ENCODE measurements at regions not wholly inside any gene's neighbourhood (a gene's known extent, or its start where the extent isn't known, plus 50 kb on each side); places are given as distances from the start of the nearest gene placed in this dataset.

DNA sequence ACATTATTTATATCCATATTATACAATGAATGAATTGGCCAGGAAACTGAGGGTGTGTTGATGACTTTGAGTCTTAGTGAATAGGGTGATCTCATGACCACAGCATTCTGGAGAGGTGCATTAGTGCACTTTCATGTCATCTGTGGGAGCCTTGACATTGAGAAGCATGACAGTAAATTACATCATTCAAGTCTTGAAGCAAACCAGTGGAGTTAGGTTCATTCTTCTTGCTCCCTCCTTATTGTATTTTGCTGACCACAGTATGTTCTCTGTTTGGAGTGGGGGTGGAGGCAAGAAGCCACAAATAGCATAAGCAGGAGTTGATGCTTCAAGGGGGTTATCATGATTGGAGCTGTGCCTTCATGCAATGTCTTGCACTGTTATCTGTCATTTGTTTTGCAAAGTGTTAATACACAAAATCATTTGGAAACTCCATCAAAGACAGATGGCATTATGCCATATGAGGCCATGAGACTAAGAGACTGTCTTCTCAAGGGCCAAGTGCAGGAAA, 680.2 kb downstream of the NYAP2 start:
- DNase-seq (ENCODE audit: low read depth), result no peak

DNA sequence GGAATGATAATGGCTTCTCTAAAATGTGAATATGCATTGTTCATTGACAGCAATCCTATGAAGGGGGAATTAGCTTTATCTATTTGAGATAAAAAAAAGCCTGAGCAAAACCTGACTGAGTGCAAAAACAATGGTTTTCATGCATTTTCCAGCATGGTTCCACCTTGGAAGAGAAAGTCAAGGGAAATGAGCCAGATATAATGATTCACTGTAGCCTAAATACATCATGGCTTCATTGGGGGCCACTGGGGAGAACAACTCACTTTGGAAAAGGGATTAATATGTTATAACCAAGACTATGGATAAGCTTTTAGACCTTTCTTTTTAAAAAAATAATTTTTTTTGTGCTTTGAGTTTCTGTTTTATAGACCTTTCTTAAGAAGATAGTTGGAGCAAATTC, 679.7 kb downstream of the NYAP2 start:
- no peak for DNase-seq (ENCODE audit: low read depth)

DNA sequence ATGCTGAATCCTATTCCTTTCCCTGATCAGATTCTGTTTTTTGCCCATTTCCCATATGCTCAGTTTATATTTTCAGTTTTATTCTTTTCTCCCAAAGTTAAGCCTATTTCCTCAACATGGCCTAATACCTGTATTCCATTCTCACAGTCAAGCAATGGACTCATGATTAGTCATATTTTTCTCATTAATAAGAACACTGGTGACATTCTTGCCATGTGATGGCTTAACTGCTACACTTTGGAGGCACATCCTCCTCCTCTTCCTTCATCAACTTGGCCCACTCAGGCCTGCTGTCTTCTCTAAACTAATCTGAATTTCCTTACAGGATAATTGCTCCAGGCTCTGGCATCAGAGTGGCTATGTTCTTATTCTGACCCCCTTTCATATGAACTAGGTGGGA, 679.2 kb downstream of the NYAP2 start:
- no peak for DNase-seq (ENCODE audit: low read depth)

DNA sequence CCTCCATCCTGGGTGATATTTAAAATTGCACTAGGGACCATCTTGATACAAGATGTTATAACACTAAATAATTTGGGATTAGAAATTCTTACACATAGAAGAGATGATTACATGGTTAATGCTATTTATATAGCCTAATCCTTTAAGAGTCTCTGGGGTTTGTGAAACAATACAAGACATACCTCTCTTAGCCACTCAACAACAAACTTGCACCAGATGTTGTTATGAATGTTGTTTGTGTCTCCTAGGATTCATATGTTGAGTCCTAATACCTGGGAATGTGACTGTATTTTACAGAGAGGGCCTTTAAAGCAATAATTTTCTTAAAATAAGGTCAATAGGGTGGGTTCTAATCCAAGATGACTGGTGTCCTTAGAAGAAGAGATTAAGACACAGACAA, 678.3 kb downstream of the NYAP2 start:
- no peak for DNase-seq (ENCODE audit: low read depth)

DNA sequence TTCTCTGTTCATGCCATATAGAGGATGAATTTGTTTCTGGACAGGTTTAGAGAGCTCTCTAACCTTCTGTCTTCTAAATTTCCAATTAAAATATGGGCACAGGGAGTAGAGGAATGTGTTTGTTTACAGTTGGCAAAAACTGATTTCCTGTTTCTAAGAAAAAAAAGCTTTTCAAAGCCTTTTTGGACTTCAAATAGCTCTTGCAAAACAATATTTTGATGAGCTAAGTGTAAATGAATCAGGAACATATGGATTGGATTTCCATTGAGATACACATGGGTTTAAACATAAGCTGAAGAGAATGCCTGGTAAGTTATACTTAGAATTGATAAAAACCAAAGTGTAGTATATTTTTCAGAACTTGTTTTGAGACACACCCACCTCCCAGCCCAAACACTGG, 677.5 kb downstream of the NYAP2 start:
- DNase-seq (ENCODE audit: low read depth), result no peak

DNA sequence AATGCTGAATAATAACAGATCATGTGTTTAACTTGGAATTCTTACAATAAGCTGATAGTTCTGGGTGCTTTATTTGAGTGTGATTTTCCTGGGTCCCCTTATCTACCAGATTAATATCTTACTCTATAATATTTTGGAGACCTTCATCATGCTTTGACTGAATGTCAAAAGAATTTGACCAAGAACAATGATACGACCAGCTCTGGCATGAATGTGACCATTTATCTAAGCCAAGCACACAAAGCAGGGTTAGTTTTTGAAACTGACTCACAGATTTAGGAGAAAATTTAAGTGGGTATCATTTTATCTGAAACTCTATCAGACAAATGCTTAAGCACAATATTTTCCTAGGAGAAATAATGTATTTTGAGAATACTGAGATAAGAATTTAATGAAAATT, 677.0 kb downstream of the NYAP2 start:
- DNase-seq (ENCODE audit: low read depth), result no peak

DNA sequence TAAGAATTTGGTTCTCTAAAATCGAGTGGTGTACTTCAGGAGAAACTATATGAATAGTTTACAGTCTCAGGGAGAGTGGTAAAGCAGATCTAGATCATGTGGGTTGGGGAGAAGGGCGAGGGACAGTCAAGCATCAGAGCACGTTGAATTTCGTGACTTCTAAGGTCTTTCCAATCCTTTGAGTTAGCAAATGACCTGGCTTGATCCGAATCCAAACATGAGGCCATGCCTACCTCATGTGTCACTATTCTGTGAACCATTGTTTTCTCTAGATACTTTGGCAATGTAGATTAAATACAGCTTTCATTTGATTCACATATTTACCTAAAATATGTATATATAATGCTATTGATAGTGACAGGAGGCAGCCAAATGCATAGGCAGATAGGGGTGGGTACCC, 674.9 kb downstream of the NYAP2 start:
- DNase-seq (ENCODE audit: low read depth), result no peak

DNA sequence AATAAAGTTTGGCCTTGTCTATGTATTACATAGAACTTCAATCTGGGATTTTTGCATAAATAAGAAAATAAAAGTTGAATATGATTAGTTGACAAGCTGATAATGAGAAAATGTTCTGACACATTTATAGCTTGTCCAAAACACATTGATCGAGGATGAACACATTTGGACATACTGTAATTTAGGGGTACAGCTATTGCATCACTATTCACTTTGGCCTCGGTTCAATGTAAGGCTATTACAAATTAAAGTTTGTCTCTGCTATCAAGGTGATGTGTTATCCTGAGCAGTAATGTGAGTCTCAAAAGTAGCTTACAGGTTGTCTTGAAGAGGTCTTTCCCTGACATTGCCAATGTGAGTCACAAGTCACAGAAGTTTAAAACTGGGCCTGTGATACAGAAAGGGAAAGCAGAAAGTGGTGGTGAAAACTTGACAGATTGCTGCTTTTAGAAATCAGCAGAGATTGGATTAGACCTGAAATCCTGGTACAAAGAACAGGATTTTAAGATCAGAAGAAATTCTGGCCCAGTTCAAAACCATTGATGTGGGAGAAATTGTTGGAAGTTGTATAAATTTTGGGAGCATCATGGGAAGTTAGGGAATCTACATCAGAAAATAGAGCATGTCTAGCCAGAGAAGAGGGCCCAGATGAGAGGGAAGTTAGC, 674.1 kb downstream of the NYAP2 start:
- DNase-seq (ENCODE audit: low read depth), result no peak

DNA sequence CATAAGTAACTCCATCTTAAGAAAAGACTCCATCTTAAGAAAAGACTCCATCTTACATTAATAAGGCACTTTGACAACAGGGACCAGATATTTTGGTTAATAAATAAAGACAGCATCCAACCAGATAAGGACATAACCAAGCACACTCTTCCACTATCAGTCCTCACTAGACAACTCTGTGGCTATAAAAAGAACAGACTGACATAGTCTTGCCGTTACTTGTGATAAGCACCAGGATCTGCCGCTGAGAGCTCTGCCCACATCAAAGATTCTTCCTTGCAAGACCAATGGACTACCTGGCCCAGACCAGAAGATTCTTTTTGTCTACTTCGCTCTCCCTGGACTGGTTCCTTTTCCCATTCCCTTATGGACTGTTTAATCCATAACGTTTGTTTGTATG, 667.4 kb downstream of the NYAP2 start:
- no peak for DNase-seq (ENCODE audit: low read depth)

DNA sequence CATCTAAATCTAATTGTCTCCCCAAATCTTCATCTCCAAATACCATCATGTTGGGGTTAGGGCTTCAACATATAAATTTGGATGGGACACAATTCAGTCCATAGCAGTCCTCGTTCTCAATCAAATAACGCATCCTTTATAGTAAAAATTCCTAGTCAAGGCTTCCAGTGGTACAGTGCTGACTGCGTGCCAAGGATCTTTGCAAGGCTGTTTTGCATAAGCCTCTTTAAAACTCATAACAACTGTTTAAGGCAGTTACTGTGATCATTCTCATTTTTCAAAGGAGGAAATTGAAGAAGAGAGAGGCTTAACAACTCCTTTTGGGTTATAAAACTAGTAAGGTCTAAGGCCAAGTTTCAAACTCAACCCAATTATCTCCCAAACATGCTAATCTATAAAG, 666.9 kb downstream of the NYAP2 start:
- DNase-seq (ENCODE audit: low read depth), result no peak

DNA sequence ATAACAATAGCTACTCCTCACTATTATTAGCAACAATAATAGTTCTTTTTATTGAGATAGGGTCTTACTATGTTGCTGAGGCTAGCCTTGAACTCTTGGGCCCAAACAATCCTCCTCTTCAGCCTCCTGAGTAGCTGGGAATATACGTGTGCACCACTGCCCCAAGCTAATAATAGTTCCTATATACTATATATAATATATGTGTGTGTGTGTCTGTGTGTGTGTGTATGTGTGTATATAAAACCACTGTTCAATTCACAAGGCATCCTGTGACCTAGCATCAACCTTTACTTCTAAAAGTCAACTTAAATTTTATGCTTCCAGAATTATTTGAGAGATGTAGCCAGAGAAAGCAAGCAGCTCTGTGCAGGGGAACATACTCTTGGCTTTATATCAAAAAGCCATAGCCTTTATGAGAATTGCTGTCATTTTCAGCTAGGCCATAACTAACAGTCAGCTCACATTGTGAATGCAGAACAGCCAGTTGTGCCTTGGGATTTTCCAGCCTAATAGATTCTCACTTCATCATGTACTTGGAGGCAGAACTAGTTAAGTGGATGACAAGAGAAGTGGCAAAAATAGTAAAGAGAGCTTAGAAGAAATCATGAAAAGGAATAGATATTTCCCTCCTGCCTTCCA, 665.5 kb downstream of the NYAP2 start:
- no peak for DNase-seq (ENCODE audit: low read depth)

DNA sequence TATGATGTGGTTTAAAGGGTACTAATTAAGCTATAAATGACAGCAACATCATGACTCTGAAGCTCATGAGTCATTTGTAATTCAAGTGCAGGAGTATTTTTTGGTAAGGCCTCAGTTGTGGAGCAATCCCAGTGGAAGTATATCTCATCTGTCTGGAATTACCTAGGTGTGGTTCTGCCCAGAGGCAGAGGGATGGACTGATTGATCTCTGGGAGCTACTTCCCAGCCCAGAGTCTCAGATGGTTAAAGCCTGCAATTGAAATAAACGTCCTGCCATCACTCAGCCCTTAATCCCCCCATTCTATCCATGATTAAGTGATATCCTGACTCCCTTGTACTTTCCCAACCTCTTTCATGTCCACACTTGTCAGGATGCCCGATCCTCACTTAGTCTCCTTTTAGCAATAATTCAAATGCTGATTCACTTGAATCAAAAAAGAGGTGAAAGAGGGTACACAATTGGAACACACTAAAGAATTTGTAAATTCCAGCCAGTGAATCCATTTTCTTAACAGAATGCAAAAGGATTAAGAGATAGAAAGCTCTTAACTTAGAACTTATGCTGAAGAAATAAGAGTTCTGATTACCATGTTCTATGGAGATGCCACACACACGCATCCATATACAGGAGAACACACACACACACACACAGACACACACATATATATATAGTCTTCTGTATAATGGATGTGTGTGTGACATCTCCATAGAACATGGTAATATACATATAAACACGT, 664.4 kb downstream of the NYAP2 start:
- no peak for DNase-seq (ENCODE audit: low read depth)

DNA sequence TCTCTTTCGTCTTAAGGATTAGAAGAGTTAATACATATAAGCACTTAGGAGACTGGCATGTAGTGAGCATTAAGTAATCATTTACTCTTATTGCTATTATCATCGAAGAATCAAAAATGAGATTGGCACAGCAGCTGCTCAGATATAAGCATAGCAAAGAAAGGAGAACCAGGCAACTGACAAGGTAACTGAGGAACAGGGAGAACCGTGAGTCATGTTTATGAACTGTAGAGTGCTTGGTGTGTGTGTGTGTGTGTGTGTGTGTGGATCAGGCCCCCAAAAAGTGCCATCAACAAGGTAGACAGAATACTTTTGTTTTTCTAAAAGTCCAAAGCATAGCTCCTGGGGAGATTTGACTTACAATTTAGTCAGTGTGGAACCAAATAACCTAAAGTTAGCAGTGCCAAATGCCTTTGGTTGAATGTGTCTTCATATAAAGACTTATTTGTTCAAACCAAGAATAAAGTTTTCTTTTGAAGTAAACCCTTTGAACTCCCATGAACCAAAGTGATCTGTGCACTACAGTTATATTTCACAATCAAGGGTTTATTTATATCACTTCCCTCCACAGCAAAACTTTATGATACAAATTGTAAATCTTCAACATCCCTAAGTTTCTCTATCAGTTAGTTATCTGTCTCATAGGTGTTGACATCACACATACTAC, 660.6 kb downstream of the NYAP2 start:
- DNase-seq (ENCODE audit: low read depth), result no peak

DNA sequence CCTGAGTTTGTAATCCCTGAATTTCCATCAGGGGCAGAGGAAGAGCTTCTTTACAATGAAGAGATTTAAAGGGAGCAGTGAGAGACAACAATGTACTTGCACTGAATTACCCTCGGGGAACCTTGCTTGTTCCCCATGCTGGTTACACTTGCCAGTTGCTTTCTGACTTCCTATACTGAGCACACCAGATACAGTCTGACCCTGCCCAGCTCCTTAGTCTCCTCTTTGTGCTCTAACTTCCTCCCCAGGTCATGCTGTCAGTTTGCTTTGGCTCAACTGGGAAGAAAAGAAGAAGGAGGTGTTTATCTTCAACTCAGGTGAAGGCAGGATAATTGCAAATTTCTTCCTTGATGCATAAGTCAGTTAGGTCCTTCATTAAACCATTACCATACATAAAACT, 658.4 kb downstream of the NYAP2 start:
- no peak for DNase-seq (ENCODE audit: low read depth)

DNA sequence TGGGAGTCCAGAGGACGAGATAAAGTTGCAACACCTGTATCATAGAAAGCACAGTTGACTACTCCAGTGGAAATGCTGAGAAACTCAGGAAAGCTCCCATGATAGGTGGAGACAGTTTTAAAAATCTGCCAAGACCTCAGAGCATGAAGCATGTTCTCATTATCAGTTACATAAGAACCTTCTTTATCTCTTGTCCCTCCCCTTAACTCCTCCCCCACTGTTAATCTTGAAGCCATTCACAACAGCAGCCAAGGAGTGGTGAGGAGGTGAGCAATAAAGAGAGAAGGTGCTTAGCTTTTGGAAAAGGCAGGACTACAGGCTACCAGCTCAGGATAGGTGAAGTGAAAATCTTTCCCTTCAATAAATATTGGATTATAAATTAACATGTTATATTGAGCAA, 657.9 kb downstream of the NYAP2 start:
- no peak for DNase-seq (ENCODE audit: low read depth)

DNA sequence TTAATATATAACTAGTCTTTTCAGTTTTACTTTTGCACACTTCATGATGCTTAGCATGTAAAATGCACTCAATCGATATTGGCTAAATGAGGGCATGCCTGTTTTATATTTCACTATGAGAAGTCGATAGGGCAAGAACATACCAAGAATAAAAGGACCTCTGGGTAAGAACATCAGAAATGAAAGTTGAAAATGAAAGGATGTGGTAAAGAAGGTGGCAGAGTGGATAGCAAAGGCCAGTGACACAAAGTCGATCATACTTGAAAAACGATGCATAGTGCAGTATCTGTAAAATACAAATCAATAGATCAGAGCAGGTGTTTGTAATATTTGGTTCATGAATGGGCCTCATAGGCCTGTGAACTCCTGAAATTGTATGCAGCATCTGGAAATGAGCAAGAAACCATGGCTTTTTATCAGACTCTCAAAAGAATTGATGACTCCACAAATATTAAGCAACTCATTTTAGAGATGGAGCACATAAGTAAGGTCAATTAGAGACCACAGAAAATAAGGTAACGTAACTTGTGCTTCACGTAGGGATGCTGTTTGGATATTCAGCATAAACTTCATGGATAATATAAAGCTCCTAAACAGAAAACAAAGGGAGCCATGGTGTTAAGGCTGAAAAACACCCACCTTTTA, 653.4 kb downstream of the NYAP2 start:
- DNase-seq (ENCODE audit: low read depth), result no peak

DNA sequence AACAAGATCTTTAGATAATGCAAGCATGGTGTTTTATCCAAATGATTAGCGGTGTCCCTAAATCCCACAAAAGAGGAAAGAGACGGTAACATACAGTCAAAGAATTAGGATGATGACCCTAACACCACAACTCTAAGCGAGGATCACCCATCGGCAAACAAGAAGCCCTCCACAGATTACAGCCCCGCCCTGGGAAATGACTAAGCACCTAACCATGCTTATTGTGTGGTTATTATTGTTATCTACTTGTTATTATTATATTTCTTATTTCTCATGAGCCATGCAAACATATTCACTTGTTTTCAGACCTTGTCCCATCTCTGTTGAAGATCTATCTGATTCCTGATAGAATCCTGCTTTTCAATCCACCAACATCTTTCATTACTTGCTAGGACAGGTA, 651.3 kb downstream of the NYAP2 start:
- no peak for DNase-seq (ENCODE audit: low read depth)

DNA sequence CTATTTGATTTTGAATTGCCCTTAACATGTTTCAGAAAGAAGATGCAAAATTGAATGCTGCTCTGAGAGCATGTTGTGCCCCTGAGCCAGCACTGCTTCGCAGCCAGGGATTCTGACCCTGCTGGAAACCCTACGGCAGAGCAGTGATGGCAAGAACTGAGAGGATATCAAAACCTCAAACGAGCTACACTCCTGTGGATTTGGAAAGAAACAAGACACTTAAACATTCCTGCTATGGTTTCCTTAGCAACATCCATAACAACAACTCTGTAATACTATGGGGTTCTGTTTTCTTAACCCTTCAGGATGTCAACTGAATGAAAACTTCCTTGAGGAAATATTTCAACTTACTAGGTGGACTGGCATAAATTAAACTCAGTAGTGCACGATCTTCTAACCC, 649.1 kb downstream of the NYAP2 start:
- DNase-seq (ENCODE audit: low read depth), result no peak

DNA sequence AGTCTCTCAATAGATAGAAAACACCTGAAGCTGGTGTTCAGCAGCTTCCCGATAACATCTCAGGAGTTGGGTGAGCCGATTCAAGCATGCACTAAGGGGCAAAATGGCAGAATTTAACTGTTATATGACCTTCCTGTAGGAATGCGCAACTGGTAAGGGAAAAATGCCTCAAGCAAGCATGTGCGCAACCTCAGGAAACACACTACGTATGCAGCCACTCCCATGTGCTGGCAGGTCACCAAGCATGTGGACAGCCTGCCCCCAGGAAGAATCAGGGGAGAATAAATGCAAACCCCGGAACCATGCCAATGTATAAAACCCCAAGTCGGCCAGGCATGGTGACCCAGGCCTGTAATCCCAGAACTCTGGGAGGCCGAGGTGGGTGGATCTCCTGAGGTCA, 645.6 kb downstream of the NYAP2 start:
- no peak for DNase-seq (ENCODE audit: low read depth)

DNA sequence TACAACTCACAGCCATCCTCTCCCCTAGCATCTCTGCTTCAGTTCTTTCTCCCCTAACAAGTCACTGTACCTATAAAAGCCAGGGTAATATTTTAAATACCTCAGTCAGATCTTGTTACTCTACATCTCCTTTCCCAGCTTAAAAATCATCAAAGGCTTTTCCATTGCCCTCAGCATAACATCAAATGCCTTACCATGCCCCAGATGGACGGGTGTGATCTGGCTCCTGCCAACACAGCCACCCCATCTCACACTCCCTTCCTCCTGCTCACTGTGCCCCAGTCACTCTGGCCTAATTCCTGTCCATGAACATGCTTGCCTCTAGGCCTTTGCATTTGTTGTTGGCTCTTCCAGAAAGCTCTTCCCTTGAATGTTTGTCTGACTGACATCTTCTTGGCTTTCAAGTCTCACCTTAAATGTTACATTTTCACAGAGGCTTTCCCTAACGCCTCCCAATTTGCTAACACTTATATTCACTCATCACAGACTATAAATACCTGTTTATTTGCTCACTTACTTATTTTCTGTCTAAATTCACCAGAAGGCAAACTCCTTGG, 640.9 kb downstream of the NYAP2 start:
- no peak for DNase-seq (ENCODE audit: low read depth)

DNA sequence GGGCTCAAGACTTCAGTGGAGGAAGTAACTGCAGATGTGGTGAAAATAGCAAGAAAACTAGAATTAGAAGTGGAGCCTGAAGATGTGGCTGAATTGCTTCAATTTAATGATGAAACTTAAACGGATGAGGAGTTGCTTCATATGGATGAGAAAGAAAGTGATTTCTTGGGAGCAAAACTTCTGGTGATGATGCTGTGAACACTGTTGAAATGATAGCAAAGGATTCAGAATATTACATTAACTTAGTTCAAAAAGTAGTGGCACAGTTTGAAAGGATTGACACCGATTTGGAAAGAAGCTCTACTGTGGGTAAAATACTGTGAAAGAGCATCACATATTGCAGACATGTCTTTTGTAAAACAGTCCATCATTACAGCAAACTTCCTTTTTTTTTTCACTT, 638.0 kb downstream of the NYAP2 start:
- no peak for DNase-seq (ENCODE audit: low read depth)
